Kidney (tissue), 13 donors: ENCODE measurements at regions not wholly inside any gene's neighbourhood (a gene's known extent, or its start where the extent isn't known, plus 50 kb on each side); places are given as distances from the start of the nearest gene placed in this dataset.

ENCODE experiments used
- DNase-seq, 5 donors: peaks; one replicate each; pipeline ENCODE4 v3.0.0-alpha.2; 2013 to 2020
- FAIRE-seq: peaks from 2 replicates; lab custom pipeline; 2012; peaks lifted over from hg19 to GRCh38; lab: Jason Lieb, UNC
- H3K27ac ChIP-seq, 2 donors: one replicate each; pipeline ENCODE4 v1.7.0; 2013; ENCODE audit warnings: low read depth in 2 of 2, low read length in 2 of 2, inconsistent platforms in 1 of 2
- H3K27me3 ChIP-seq: one replicate; pipeline ENCODE4 v1.7.1; 2013; ENCODE audit warnings: low read length, inconsistent platforms; ENCODE audit not compliant: control insufficient read depth, insufficient read depth
- H3K36me3 ChIP-seq, 3 donors: one replicate each; pipeline versions ENCODE4 v1.7.0 to v1.7.1; 2013; ENCODE audit warnings: low read length in 3 of 3, control low read depth in 1 of 3, inconsistent platforms in 1 of 3; ENCODE audit not compliant: insufficient read depth in 3 of 3, control insufficient read depth in 2 of 3
- H3K4me1 ChIP-seq, 3 donors: one replicate each; pipeline versions ENCODE4 v1.7.0 to v1.7.1; 2013; ENCODE audit warnings: low read length in 3 of 3, inconsistent platforms in 1 of 3, low read depth in 1 of 3; ENCODE audit not compliant: control insufficient read depth in 2 of 3, insufficient read depth in 2 of 3
- H3K4me3 ChIP-seq, 3 donors: one replicate each; pipeline versions ENCODE4 v1.7.0 to v1.8.1; 2013; ENCODE audit warnings: low read length in 3 of 3, control low read depth in 1 of 3, inconsistent platforms in 1 of 3
- H3K9ac ChIP-seq, 3 donors: one replicate each; pipeline versions ENCODE4 v1.7.0 to v1.7.1; 2013; ENCODE audit warnings: low read length in 3 of 3, control low read depth in 1 of 3, inconsistent platforms in 1 of 3
- H3K9me3 ChIP-seq, 3 donors: one replicate each; pipeline versions ENCODE4 v1.7.0 to v1.7.1; 2013; ENCODE audit warnings: low read length in 3 of 3, control low read depth in 1 of 3, inconsistent platforms in 1 of 3; ENCODE audit not compliant: control insufficient read depth in 2 of 3, insufficient read depth in 1 of 3
- intact Hi-C: fragments of 100-400 bp; cut with DNase I; formaldehyde crosslinking; loops from one replicate; pipeline ENCODE4 v1.11.1; 2022
- TF ChIP-seq, protein P1 (sequence below): IDR thresholded peaks from 3 replicates; pipeline ENCODE4 v1.5.1; 2012; ENCODE audit warnings: mild to moderate bottlenecking, moderate library complexity, borderline replicate concordance; ENCODE audit not compliant: insufficient read depth; ENCODE audit errors: extremely low read depth
- donor health status: control.
- donor health status: control.
- donor health status: control.
- donor health status: control.
- donor health status: control.
- donor health status: DM: yes; HTN: yes; CAD: no.
- donor health status: Normal renal cell carcinoma (clear cell type).

GRCh38 chr7:132029369-132030085 is 473.1 kb upstream of the PODXL start:
- intact Hi-C loops = no loop called here
- Histone ChIP-seq H3K27me3 (no peaks in the 10 kb centered on the region), H3K9me3 (no peaks in the 10 kb centered on the region), H3K36me3 (no peaks in the 10 kb centered on the region), H3K4me1 (no peaks in the 10 kb centered on the region), H3K4me3 (no peak overlapping the region), H3K9ac (no peak overlapping the region), H3K27ac (peak overlapping the region in 1 of 2 donors; percentile 37)
- TF ChIP-seq, protein P1, sequence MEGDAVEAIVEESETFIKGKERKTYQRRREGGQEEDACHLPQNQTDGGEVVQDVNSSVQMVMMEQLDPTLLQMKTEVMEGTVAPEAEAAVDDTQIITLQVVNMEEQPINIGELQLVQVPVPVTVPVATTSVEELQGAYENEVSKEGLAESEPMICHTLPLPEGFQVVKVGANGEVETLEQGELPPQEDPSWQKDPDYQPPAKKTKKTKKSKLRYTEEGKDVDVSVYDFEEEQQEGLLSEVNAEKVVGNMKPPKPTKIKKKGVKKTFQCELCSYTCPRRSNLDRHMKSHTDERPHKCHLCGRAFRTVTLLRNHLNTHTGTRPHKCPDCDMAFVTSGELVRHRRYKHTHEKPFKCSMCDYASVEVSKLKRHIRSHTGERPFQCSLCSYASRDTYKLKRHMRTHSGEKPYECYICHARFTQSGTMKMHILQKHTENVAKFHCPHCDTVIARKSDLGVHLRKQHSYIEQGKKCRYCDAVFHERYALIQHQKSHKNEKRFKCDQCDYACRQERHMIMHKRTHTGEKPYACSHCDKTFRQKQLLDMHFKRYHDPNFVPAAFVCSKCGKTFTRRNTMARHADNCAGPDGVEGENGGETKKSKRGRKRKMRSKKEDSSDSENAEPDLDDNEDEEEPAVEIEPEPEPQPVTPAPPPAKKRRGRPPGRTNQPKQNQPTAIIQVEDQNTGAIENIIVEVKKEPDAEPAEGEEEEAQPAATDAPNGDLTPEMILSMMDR = no peak
- no peak for FAIRE-seq
- DNase-seq = peak in 1 of 5 donors; percentile 6

- DNase-seq = no peak
- no peaks in the 10 kb centered on the region for H3K27me3 ChIP-seq
- TF ChIP-seq, protein P1 = no peak
- H3K27ac ChIP-seq = no peak overlapping the region
- intact Hi-C loops = no loop called here
- no peaks in the 10 kb centered on the region for H3K4me1 ChIP-seq
- H3K36me3 ChIP-seq = no peaks in the 10 kb centered on the region
- no peak for FAIRE-seq
- no peak overlapping the region for H3K4me3 ChIP-seq
- H3K9ac ChIP-seq = no peak overlapping the region
- H3K9me3 ChIP-seq = no peaks in the 10 kb centered on the region
These were observed 471.9 kb upstream of the PODXL start for GRCh38 chr7:132028144-132028920.

- no peak overlapping the region for H3K4me3 ChIP-seq
- FAIRE-seq (no peak), DNase-seq (no peak)
- no peak overlapping the region for H3K27ac ChIP-seq
- H3K9me3 ChIP-seq = no peaks in the 10 kb centered on the region
- H3K27me3 ChIP-seq = no peaks in the 10 kb centered on the region
- intact Hi-C loops = no loop called here
- TF ChIP-seq, protein P1 = no peak
- no peak overlapping the region for H3K9ac ChIP-seq
- H3K36me3 ChIP-seq = no peaks in the 10 kb centered on the region
- H3K4me1 ChIP-seq = peaks cover 0 to 5% (median 0%) of the 10 kb centered on the region in 3 donors
These were observed 467.9 kb upstream of the PODXL start for GRCh38 chr7:132024290-132024689.
